ENCODE measurements at regions not wholly inside any gene's neighbourhood (a gene's known extent, or its start where the extent isn't known, plus 50 kb on each side); places are given as distances from the start of the nearest gene placed in this dataset.

DNA sequence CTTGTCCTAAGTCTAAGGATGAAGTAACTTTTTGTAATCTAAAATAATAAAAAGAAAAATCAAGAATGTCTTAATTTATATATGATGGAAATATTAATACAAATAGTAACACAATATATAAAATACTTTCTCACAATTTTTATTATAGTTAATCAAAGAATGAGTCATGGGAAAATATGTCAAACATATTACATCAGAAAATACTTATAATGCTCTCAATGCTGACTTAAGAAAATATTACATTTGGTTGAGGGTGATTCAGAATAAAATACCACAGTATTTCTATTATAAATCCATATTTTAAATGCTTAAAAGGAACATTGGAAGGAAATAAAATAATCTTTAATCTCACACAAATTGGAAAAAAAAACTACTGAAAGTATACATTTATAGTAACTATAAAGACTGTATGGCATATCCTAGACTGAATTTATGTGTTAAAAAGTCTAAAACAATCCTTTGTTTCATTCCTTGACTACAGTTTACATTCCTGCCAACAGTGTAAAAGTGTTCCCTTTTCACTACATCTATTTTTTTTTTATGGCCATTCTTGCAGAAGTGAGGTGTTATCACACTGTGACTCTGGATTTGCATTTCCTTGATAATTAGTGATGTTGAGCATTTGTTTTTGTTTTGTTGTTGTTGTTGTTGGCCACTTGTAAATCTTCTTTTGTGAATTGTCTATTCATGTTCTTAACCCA, 1573.5 kb upstream of the ACVR2A start:
- TF ChIP-seq, protein P1, sequence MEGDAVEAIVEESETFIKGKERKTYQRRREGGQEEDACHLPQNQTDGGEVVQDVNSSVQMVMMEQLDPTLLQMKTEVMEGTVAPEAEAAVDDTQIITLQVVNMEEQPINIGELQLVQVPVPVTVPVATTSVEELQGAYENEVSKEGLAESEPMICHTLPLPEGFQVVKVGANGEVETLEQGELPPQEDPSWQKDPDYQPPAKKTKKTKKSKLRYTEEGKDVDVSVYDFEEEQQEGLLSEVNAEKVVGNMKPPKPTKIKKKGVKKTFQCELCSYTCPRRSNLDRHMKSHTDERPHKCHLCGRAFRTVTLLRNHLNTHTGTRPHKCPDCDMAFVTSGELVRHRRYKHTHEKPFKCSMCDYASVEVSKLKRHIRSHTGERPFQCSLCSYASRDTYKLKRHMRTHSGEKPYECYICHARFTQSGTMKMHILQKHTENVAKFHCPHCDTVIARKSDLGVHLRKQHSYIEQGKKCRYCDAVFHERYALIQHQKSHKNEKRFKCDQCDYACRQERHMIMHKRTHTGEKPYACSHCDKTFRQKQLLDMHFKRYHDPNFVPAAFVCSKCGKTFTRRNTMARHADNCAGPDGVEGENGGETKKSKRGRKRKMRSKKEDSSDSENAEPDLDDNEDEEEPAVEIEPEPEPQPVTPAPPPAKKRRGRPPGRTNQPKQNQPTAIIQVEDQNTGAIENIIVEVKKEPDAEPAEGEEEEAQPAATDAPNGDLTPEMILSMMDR (conservative IDR thresholded peaks at IDR 0.05 in 1 of 2, IDR thresholded peaks at IDR 0.05 in 1 of 2; ENCODE audit: low read depth in 1 of 2, low read length in 2 of 2), result no peak
- TF ChIP-seq EZH2 (IDR thresholded peaks at IDR 0.05; ENCODE audit: low read length, missing control alignments), result no peak

Data from fibroblast of lung (primary cell).